Prostate gland (tissue), 2 donors: ENCODE measurements at regions not wholly inside any gene's neighbourhood (a gene's known extent, or its start where the extent isn't known, plus 50 kb on each side); places are given as distances from the start of the nearest gene placed in this dataset.

ENCODE experiments used
- CTCF ChIP-seq, 4 experiments: fragments of 200-600 bp in 2 of 4; fragments of 450-650 bp in 2 of 4; sonication (generic) in 2 of 4; IDR thresholded peaks; 1 replicate in 3 of 4; 2 replicates in 1 of 4; pipeline ENCODE4 v1.5.1; 2016 to 2019; ENCODE audit warnings: antibody characterized with exemption in 4 of 4, mild to moderate bottlenecking in 2 of 4, moderate library complexity in 2 of 4
- POLR2A ChIP-seq: fragments of 450-650 bp; IDR thresholded peaks from one replicate; pipeline ENCODE4 v1.6.1; 2016; ENCODE audit warnings: antibody characterized with exemption, mild to moderate bottlenecking
- POLR2AphosphoS5 ChIP-seq: sonication (generic); formaldehyde crosslinking; IDR thresholded peaks from one replicate; pipeline ENCODE4 v1.6.1; 2017; ENCODE audit warnings: antibody characterized with exemption

- TF ChIP-seq CTCF (IDR thresholded peaks at IDR 0.05) (no peak), POLR2A (no peak), POLR2AphosphoS5 (no peak)
Observed at GRCh38 chr12:131357185-131357747, 353.6 kb upstream of the SFSWAP start.
